ENCODE measurements at regions not wholly inside any gene's neighbourhood (a gene's known extent, or its start where the extent isn't known, plus 50 kb on each side); places are given as distances from the start of the nearest gene placed in this dataset.

- no peak for DNase-seq (ENCODE audit: low spot score)
- in situ Hi-C loops (cut with HindIII; ENCODE audit: low sequenced_read_pairs), result no loop called here
Observed at GRCh38 chr9:10674586-10674985, 61.8 kb upstream of the PTPRD start.

- no peak for DNase-seq (ENCODE audit: low spot score)
- in situ Hi-C loops (cut with HindIII; ENCODE audit: low sequenced_read_pairs), result no loop called here
Observed at GRCh38 chr9:10678010-10678409, 65.2 kb upstream of the PTPRD start.

- in situ Hi-C loops (cut with HindIII; ENCODE audit: low sequenced_read_pairs), result no loop called here
- no peak for DNase-seq (ENCODE audit: low spot score)
Observed at GRCh38 chr9:10678790-10679189, 66.0 kb upstream of the PTPRD start.

GRCh38 chr9:10686943-10687342 is 74.1 kb upstream of the PTPRD start:
- in situ Hi-C loops (cut with HindIII; ENCODE audit: low sequenced_read_pairs), result no loop called here
- DNase-seq (ENCODE audit: low spot score), result no peak

- DNase-seq (ENCODE audit: low spot score), result no peak
- in situ Hi-C loops (cut with HindIII; ENCODE audit: low sequenced_read_pairs), result no loop called here
Observed at GRCh38 chr9:10690546-10690945, 77.7 kb upstream of the PTPRD start.

GRCh38 chr9:10697044-10697443 is 84.2 kb upstream of the PTPRD start:
- in situ Hi-C loops (cut with HindIII; ENCODE audit: low sequenced_read_pairs), result no loop called here

GRCh38 chr9:10700291-10700690 is 87.5 kb upstream of the PTPRD start:
- in situ Hi-C loops (cut with HindIII; ENCODE audit: low sequenced_read_pairs), result no loop called here
- DNase-seq (ENCODE audit: low spot score), result no peak

More at GRCh38 chr9:10697044-10697443, 84.2 kb upstream of the PTPRD start:
- DNase-seq (ENCODE audit: low spot score), result no peak

- no peak for DNase-seq (ENCODE audit: low spot score)
- in situ Hi-C loops (cut with HindIII; ENCODE audit: low sequenced_read_pairs), result no loop called here
Observed at GRCh38 chr9:10700915-10701314, 88.1 kb upstream of the PTPRD start.

GRCh38 chr9:10701906-10702305 is 89.1 kb upstream of the PTPRD start:
- DNase-seq (ENCODE audit: low spot score), result no peak

GRCh38 chr9:10703139-10703538 is 90.3 kb upstream of the PTPRD start:
- DNase-seq (ENCODE audit: low spot score), result no peak
- in situ Hi-C loops (cut with HindIII; ENCODE audit: low sequenced_read_pairs), result no loop called here

More at GRCh38 chr9:10701906-10702305, 89.1 kb upstream of the PTPRD start:
- in situ Hi-C loops (cut with HindIII; ENCODE audit: low sequenced_read_pairs), result no loop called here

GRCh38 chr9:10704720-10705119 is 91.9 kb upstream of the PTPRD start:
- DNase-seq (ENCODE audit: low spot score), result no peak
- in situ Hi-C loops (cut with HindIII; ENCODE audit: low sequenced_read_pairs), result no loop called here

GRCh38 chr9:10705383-10705782 is 92.6 kb upstream of the PTPRD start:
- no peak for DNase-seq (ENCODE audit: low spot score)
- in situ Hi-C loops (cut with HindIII; ENCODE audit: low sequenced_read_pairs), result no loop called here

GRCh38 chr9:10706788-10707187 is 94.0 kb upstream of the PTPRD start:
- DNase-seq (ENCODE audit: low spot score), result no peak
- in situ Hi-C loops (cut with HindIII; ENCODE audit: low sequenced_read_pairs), result no loop called here

- DNase-seq (ENCODE audit: low spot score), result no peak
- in situ Hi-C loops (cut with HindIII; ENCODE audit: low sequenced_read_pairs), result no loop called here
Observed at GRCh38 chr9:10721301-10721700, 108.5 kb upstream of the PTPRD start.

GRCh38 chr9:10729213-10729612 is 116.4 kb upstream of the PTPRD start:
- no peak for DNase-seq (ENCODE audit: low spot score)
- in situ Hi-C loops (cut with HindIII; ENCODE audit: low sequenced_read_pairs), result no loop called here

GRCh38 chr9:10744669-10745068 is 131.9 kb upstream of the PTPRD start:
- in situ Hi-C loops (cut with HindIII; ENCODE audit: low sequenced_read_pairs), result no loop called here
- no peak for DNase-seq (ENCODE audit: low spot score)

GRCh38 chr9:10753474-10753873 is 140.7 kb upstream of the PTPRD start:
- in situ Hi-C loops (cut with HindIII; ENCODE audit: low sequenced_read_pairs), result no loop called here
- DNase-seq (ENCODE audit: low spot score), result no peak

GRCh38 chr9:10764481-10764880 is 151.7 kb upstream of the PTPRD start:
- in situ Hi-C loops (cut with HindIII; ENCODE audit: low sequenced_read_pairs), result no loop called here
- no peak for DNase-seq (ENCODE audit: low spot score)

GRCh38 chr9:10773136-10773535 is 160.3 kb upstream of the PTPRD start:
- in situ Hi-C loops (cut with HindIII; ENCODE audit: low sequenced_read_pairs), result no loop called here
- DNase-seq (ENCODE audit: low spot score), result no peak

- DNase-seq (ENCODE audit: low spot score), result no peak
- in situ Hi-C loops (cut with HindIII; ENCODE audit: low sequenced_read_pairs), result no loop called here
Observed at GRCh38 chr9:10774051-10774450, 161.2 kb upstream of the PTPRD start.

- in situ Hi-C loops (cut with HindIII; ENCODE audit: low sequenced_read_pairs), result no loop called here
- no peak for DNase-seq (ENCODE audit: low spot score)
Observed at GRCh38 chr9:10785255-10785654, 172.5 kb upstream of the PTPRD start.

- DNase-seq (ENCODE audit: low spot score), result no peak
- in situ Hi-C loops (cut with HindIII; ENCODE audit: low sequenced_read_pairs), result no loop called here
Observed at GRCh38 chr9:10793306-10793705, 180.5 kb upstream of the PTPRD start.
